NCI-H526 treated with DMSO at 0.1 percent for 48 hours (cell line): ENCODE measurements at regions not wholly inside any gene's neighbourhood (a gene's known extent, or its start where the extent isn't known, plus 50 kb on each side); places are given as distances from the start of the nearest gene placed in this dataset.
"Not testable (repeated sequence)": the region's sequence is repeated elsewhere in the genome, so short reads cannot be mapped to it uniquely, and the experiment has no call there.

Experiments
- DNase-seq: peaks from one replicate; lab custom pipeline; 2025; lab: John Stamatoyannopoulos, UW

DNA sequence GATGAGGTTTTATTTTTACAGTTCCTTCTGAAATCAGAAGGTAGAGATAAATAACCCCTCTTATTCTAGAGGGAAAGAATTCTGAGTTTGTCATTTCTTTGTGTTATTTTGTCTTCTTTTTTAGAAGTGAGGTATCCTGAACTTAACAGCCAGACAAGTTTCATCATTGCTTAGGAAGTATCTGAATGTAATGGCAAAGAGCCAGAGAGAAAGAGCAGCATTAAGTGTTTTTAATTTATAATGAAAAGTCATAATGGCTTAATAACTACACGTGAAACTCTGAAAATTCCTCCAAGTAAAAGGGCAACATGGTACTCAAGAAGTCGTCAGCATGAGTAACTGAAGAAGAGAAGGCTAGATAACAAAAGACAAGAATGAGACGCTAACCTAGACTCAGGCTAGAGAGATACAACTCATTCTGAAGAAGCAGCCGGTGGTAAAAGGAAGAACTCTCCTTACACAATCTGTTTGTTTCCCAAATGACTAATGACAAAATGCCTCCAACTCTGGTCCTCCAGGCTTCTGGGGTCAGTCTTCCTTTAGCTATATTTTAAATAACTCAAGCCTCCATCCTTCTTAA, 116.2 kb upstream of the NECTIN3 start:
- no peak for DNase-seq

- no peak for DNase-seq
Observed at GRCh38 chr3:110956081-110956480, 115.5 kb upstream of the NECTIN3 start.

DNA sequence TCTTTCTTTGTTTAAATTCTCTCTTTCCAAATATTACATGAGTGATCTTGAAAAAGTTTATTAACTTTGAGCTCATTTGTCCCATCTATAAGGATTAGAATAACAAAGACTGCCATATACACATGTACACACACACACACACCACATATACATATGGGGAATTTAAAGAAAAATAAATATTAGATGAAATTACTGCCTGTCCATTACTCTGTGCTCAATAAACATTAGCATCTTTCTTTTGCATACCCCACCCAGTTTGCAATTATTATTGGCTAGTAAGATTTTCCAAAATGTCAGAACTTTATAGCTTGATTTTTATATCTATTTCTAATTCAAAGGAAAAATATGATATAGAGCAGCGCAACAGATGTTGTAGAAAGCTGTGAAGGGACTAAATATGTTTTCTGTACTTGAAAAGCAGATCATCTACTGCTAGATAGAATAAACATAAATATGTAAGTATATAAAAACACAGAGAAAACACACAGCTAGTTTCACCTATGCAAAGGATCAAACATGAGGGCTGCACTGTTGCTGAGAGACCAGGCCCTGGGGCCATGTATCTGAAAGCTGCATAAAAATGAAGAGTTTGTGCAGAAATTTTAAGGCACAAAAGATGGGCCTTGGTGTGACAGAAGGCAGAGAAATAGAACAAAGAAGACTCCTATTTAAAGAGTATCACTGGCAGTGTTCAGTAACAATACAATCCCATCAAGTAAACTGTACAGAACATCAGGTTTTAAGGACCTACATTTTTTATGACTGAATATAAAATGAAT, 114.2 kb upstream of the NECTIN3 start:
- no peak for DNase-seq

GRCh38 chr3:110958313-110959147, 113.1 kb upstream of the NECTIN3 start:
- no peak for DNase-seq

GRCh38 chr3:110965976-110966375, 105.6 kb upstream of the NECTIN3 start:
- DNase-seq, result no peak

- DNase-seq, result no peak
Observed at GRCh38 chr3:110966966-110967663, 104.5 kb upstream of the NECTIN3 start.

- DNase-seq, result no peak
Observed at GRCh38 chr3:110968076-110968475, 103.5 kb upstream of the NECTIN3 start.

DNA sequence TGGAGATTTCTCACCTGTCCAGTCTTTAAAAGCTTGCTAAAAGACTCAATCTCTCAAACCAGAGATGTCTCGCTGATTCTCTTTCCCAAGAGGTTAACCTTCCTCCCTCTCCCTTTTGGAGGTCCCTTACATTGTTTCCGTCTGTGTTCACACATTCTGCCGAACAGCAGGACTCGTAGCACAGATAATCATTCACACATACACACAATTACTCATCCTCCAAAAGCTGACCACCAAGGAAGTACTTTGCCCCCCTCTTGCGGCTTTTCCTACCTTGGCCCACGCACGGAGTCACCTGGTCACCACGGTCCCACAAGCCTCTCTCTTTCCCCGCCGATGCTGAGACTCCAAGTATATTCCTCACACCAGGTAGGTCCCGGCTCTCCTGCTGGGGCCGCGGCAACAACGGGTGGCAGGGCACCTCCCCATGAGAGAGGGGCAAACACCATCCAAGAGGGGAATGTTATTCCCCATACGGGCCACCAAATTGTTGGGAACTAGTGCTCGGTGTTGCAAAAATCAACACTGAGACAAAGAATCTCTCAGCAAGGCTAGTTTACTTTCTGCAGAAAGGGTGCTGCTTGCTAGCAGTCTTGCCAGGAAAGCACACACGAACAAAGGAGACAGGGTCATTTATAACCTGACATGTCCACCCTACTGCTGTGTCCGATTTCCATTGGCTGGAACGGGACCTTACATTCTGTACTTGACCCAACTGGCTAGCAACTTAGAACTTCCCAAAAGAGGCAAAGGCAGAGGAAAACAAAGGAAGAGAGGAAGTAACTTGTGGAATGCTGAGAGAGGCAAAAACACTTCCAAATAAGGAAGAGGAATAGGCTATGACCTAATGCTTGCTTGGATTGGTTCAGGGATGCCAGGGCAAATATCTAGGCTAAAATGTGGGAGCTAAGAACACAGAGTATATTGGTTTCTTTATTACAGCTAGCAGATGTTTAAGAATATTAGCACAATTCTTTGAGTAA, 102.1 kb upstream of the NECTIN3 start:
- DNase-seq, result no peak

DNA sequence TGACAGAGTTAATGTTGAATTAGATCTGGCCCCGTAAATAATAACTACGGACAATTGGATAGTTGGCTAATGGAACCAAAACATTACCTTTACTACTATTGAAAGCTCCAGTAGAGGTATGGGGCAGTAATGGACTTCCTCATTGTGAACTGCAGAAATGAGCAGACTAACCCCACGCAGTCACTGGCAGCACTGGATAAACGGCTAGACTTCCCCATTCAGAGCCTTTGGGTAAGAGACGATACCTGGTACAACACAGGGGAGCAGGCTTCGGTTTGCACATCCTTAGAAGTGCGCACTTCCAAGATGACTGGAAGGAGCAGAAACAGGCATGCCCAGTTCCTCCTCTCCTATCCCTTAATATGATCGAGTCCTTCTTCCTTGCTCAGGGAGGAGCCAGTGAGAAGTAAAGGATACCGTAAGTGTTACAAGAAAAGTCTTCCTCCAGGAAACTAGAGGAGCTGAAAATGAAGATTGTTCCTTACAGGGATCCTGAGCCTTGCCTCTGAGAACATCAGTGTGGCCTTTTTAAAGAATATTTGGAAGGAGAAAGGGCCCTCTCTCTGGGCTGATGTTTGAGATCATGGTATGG, 100.5 kb upstream of the NECTIN3 start:
- DNase-seq, result no peak

- no peak for DNase-seq
Observed at GRCh38 chr3:110973263-110973895, 98.2 kb upstream of the NECTIN3 start.

- no peak for DNase-seq
Observed at GRCh38 chr3:110974902-110975301, 96.7 kb upstream of the NECTIN3 start.

DNA sequence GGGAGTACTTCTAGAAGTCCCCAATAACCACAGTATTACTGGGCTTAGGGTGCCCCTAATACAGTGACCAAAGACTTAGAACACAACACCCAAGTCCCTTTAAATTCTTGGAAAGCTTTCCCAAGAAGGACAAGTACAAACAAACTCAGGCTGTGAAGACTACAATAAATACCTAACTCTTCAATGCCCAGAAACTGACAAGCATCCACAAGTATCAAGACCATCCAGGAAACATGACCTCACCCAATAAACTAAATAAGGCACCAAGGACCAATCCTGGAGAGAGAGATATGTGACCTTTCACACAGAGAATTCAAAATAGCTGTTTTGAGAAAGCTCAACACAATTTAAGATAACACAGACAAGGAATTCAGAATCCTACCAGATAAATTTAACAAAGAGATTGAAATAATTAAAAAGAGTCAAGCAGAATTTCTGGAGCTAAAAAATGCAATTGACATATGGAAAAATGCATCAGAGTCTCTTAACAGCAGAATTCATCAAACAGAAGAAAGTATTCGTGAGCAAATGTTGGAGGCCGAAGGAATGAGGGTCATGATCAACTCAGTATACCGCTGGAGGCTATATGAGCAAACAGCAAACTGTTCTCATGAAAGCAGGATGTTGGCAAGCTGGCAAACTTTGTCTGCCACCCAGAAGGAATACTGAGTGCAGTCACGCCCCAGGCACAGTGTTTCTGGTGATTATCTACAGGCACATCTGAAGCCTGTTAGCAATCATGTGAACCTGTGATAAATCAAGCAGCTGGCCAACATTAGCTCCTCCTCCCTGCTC, 87.0 kb upstream of the NECTIN3 start:
- DNase-seq, result no peak

GRCh38 chr3:110989446-110989845, 82.2 kb upstream of the NECTIN3 start:
- peak; percentile 25 for DNase-seq

DNA sequence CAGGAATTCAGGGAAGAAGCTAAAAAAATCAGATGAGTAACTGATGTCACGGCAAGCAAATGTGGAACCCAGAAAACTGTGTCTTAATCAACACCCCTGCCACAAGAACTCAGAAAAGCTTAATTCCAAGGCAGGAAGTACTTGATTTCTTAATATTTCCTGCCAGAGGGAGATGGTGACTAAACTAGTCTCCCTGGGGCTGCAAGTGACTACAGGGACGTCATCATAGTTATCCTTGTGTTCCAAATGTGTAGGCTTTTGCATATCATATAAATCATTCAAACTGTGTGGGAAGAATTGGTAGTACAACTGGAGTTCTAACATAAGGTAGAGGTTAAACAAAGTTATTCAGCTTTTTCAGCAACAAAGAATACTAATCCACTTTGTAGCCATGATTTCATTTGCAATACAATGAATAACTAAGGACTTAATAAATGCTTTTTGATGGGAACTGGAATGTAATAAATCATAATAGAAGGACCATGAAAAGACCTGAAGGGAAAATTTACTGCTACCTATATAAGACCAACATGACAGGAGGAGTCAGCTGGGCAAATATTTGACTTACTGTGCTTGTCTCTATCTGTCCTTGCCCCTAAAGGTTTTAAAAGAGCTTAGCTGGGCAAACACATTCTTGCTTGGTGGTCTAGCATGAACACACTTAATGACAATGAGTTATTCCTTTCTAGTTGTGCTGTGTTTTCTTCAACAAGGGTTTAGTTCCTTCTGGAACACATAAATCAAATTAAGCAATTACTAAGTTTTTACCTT, 76.0 kb upstream of the NECTIN3 start:
- peak; percentile 24 for DNase-seq

GRCh38 chr3:110998766-110999165, 72.8 kb upstream of the NECTIN3 start:
- not testable (repeated sequence) for DNase-seq

DNA sequence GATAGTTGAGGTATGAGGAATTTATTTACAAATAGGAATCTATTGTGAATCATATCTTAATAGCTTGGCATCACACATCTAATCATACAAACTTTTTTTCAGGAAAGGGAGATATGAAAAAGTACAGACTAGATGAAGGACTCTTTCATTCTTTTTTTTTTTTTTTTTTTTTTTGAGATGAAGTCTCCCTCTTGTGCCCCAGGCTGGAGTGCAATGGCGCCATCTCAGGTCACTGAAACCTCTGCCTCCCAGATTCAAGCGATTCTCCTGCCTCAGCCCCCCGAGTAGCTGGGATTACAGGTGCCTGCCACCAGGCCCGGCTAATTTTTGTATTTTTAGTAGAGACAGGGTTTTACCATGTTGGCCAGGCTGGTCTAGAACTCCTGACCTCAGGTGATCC, 65.1 kb upstream of the NECTIN3 start:
- DNase-seq, result not testable (repeated sequence)

GRCh38 chr3:111012388-111013248, 59.0 kb upstream of the NECTIN3 start:
- no peak for DNase-seq
